Mammary epithelial cell (primary cell): ENCODE measurements at regions not wholly inside any gene's neighbourhood (a gene's known extent, or its start where the extent isn't known, plus 50 kb on each side); places are given as distances from the start of the nearest gene placed in this dataset.

Experiments
- CTCF ChIP-seq, 2 donors: IDR thresholded peaks in 1 of 2; conservative IDR thresholded peaks in 1 of 2; 2 replicates each; pipeline ENCODE4 v1.5.1; 2011 to 2012; ENCODE audit warnings: inconsistent platforms in 2 of 2, low read length in 2 of 2, mild to moderate bottlenecking in 2 of 2, control low read depth in 1 of 2, low read depth in 1 of 2; ENCODE audit not compliant: insufficient read depth in 1 of 2; ENCODE audit errors: extremely low read depth in 1 of 2
- EZH2 ChIP-seq: IDR thresholded peaks from 2 replicates; pipeline ENCODE4 v1.6.1; 2012; ENCODE audit warnings: low read length, inconsistent platforms, borderline replicate concordance

- TF ChIP-seq EZH2 (no peak), CTCF (conservative IDR thresholded peaks at IDR 0.05 in 1 of 2, IDR thresholded peaks at IDR 0.05 in 1 of 2; ENCODE audit: extremely low read depth in 1 of 2, insufficient read depth in 1 of 2, low read depth in 1 of 2, low read length in 2 of 2) (no peak)
Observed at GRCh38 chr3:153591561-153592245, 429.7 kb downstream of the RAP2B start.
